ENCODE measurements at regions not wholly inside any gene's neighbourhood (a gene's known extent, or its start where the extent isn't known, plus 50 kb on each side); places are given as distances from the start of the nearest gene placed in this dataset.

DNA sequence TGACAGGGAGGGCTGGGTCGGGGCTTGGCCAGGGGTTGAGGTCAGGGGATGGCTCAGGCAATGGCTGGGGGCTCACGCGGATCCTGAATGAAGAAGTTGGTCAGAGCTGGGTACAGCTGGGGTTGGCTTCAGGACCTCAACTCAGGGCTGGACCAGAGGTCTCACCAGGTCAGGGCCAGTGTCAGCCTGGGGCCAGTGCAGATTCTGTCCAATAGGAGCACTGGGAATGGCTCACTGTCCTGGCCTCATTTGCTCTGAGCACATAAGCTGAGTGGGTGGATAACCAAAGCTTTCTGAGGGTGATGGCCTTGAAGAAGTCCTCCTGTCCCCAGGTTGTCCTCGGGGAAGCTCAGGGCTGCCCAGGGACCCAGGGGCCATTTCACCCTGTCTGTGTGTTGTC, 54.9 kb upstream of the PCBD1 start:
- TF ChIP-seq, protein P1, sequence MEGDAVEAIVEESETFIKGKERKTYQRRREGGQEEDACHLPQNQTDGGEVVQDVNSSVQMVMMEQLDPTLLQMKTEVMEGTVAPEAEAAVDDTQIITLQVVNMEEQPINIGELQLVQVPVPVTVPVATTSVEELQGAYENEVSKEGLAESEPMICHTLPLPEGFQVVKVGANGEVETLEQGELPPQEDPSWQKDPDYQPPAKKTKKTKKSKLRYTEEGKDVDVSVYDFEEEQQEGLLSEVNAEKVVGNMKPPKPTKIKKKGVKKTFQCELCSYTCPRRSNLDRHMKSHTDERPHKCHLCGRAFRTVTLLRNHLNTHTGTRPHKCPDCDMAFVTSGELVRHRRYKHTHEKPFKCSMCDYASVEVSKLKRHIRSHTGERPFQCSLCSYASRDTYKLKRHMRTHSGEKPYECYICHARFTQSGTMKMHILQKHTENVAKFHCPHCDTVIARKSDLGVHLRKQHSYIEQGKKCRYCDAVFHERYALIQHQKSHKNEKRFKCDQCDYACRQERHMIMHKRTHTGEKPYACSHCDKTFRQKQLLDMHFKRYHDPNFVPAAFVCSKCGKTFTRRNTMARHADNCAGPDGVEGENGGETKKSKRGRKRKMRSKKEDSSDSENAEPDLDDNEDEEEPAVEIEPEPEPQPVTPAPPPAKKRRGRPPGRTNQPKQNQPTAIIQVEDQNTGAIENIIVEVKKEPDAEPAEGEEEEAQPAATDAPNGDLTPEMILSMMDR (IDR thresholded peaks at IDR 0.05), result no peak
- TF ChIP-seq ZFX (IDR thresholded peaks at IDR 0.05; ENCODE audit: borderline replicate concordance), result no peak
